HG03565 (cell line): ENCODE measurements at regions not wholly inside any gene's neighbourhood (a gene's known extent, or its start where the extent isn't known, plus 50 kb on each side); places are given as distances from the start of the nearest gene placed in this dataset.

ENCODE experiments used
- ATAC-seq: cut with Tn5 transposase; IDR thresholded peaks from one replicate; pipeline ENCODE4 v1.9.1; 2021; ENCODE audit warnings: mild to moderate bottlenecking, moderate library complexity; ENCODE audit not compliant: unreplicated experiment

DNA sequence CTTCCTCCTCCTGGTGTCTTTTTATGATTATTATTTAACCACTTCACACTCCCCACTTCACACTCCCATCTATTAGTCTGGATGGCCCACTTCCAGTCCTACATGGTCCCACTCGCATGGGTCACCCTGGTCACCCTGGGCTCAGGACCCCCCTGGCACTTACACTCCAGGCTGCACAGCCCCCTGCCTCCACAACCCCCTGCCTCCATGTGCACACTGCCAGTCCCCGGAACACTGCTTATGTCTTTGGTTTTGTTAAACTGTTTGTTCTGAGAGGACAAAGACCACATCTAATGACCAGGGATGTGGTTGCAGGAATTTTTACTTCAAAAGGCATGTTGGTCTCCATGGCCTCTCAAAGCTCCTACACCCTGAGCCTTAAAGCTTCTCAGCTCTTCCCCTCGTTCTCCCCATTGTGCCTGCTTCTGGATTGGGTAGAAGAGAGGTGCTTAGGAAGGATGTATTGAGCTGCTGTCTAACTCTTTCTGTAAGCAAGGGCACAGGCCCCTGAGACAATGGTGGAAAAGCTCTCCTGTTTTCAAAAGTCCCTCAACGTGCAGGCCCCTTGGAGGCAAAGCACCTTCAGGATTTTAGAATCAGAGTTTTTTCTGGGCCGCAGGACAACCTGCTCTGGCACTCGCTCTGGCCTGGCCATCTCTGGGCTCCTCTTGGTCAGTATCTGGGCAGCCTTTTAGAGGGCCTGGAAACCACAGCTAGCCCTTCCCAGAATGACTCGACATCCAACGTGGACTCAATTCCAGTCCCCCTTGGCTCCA lies 150.0 kb upstream of the HAAO start:
- ATAC-seq, result no peak

DNA sequence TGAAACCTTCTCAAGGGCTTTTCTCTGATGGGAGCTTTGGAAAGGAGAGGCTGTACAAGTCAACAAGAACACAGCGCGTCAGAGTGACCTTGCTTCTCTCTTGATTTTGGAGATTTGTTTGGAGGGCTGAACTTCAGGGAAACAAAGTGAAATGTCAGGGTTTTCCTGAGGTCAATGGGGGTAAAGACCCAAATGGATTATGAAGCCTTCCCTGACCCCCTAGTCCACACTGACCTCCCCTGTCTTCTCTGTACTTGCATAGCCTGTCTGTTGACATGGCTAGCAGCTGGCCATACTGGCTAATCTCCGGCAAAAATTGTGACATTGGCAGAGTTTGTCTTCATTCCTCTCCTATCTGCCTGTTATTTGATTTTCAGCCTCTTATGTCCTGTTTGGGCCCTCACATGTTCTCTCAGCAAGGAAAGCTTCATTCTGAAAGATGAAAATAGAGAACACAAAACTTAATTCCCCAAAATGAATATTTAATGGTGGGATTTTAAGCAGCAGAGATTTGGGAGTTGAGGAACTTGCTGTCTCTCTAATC lies 149.3 kb upstream of the HAAO start:
- no peak for ATAC-seq

DNA sequence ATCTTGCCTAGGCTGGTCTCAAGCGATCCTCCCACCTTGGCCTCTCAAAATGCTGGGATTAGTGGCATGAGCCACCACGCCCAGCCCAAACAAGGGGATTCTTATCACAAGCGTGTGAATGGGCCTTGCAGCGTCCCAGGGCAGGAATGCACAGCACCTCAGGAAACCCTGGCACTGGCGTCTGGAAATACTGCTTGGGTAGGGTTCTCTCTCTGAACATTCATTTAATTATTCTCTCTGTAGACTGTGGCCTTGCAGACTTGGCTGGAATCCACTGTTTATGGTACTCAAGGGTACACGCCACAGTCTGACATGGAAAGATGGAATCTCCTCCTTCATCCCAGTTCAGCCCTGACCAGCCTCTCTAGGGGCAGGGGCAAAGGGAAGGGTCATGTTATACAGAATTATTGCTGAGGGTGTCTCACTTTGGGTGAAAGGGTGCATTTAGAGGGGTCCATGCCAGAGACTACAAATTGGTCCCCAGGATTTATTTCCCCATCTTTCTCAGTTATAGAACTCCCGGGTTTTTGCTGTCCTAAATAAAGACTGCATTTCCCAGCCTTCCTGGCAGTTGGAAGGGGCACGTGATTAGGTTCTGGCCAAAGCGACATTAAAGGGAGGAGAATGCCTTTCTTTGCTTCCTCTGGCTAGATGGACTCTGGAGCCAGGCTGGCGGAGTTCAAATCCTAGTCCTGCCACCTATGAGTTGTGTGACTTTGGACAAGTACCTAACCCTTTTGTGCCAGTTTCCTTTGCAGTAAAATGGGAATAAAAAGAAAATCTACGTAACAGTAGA lies 147.2 kb upstream of the HAAO start:
- ATAC-seq, result no peak

DNA sequence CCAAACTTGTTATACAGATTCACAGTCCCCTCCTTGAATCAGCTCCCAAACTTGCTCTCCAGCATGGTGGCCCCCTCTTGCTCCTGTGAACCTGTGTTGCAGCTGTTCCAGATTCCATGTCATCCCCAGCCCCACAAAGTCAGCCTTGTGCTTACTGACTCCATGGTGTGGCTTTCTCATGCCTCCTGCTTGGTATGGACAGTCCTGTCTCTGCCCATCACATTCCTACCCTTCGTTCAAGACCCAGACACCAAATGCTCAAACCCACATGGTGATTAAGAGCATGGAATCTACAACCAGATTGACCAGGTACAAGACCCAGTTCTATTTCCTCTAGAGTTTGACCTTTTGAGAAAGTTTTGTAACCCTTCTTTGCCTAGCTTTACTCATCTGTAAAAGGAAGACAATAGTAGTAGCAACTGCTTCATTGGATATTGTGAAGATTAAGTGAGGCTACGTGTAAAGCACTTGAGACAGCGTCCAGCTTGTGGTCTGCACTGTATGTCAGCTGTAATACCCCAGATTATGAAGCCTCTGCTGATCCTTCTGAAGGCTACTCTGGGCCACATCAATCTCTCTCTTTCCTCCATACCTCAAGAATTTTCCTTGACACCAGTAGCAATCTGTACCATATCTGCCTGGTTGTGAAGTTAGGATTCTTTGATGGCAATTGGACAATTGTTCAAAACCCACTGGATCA lies 146.4 kb upstream of the HAAO start:
- ATAC-seq, result no peak

DNA sequence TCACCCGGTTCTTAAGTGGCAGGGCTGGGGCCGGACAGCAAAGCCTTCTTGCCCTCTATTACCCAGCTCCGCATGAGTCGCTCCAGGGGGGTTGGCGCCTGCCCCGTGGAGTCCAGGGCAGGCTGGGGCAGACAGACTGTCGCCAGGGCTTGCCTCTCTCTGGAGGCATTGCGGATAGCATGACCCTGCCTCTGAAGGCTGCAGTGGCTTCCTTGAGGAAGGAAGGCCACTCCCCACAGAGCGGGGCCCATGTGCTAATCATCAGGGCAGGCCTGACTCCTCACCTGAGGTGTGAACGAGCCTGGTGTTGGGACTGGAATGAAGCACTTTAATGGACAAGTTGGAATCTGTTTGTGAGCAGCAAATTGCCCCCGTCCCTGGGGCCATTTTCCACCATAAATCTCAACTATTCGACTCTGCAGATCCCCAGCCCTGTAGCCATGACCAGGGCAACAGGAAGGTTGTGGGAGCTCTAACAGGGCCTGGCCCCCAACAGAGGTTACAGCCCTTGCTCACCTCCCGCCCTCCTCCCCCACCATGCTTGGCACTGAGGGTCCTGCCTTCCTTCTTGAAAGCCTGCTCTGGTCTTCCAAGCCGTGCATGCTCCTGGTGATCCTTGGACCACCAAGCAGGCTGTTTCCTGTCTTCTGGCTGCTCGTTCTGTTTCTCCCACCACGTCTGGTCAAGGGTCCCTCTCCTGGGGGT lies 144.9 kb upstream of the HAAO start:
- ATAC-seq, result no peak

DNA sequence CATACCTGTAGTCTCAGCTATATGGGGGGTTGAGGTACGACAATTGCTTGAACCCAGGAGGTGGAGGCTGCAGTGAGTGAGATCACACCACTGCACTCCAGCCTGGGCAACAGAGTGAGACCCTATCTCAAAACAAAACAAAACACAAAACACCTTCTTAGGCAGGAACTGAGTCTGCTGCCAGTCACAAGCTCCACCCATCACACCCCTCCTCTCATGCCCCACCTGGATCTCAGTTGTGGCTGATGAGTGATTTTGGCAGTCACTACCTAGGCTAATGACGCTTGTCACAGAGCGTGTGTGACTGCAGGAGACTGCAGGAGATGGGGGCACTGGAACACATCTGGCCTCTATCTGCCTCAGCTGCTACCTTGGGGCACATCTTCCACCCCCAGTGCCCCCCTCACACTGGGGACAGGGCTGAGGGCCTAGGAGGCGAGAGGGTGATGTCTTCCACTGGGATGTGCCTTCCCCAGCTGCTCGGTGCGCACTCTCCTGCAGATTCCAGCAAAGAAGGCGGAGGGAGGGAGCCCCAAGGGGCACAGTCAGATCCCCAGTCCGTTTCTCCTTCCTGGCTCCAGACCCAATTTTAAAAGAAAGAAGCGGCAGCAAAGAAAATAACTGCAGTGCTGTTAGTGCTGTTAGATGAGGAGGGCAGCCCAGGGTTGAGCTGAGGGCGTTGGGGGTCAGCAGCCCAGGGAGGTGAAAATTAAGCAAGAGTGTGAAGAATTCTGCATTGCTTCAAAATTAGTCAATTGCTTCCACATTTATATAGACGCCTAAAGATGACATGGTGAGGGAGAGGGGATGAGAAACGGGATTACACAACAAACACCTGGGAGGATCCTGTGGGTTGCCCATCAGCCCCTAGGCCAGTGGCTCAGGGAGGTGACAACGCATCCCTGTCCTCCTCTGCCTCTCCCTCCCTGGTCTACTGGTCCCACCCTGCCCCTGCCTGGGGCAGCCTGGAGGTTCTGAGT lies 143.6 kb upstream of the HAAO start:
- ATAC-seq, result no peak

DNA sequence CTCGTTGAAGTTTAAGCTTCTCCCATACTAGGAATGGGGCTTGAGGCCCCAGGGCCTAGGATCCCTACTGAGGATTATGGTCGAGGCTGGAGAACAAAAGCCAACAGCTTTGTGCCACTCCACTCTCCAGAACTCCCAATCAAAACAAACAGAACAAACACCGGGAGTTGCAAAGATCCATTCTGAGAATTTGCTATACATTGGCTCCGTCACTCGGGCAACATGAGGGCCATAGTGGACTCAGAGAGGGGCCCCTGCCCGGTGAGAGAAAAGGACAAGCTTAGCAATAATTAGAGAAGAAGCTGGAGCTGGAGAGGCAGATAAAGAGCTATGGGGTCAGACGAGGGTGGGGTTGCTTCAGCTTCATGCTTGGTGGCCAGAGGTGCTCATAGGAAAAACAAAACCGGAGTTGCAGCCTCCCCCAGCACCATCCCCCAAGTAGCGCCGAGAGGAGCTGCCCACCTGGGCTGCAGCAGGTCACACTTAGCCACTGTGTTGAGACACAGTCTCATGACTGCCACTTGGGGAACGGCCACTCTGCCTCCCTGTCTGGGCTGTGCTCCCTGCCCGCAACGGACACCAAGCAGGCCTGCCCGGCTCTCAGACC lies 142.3 kb upstream of the HAAO start:
- ATAC-seq, result no peak

DNA sequence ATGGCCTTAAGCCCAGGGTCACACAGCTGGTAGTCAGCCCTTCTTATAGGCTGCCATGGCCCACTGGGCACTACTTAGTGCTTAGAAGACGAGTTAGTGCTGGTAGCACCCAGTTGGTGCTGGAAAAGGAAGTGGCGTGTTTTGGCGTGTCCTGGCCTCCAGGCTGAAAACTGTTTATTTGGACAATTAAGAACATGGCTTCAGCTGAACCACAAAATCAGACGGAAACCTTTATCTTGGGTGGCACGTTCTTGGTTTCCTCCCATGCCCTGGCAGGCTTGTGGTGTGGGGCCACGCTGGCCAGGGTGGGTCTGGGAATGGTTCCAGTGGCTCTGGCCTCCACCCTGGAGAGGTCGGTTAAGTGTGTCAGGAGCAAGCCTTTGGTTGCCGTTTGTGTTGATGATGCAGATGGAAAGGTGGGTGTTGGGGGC lies 141.5 kb upstream of the HAAO start:
- ATAC-seq, result no peak

DNA sequence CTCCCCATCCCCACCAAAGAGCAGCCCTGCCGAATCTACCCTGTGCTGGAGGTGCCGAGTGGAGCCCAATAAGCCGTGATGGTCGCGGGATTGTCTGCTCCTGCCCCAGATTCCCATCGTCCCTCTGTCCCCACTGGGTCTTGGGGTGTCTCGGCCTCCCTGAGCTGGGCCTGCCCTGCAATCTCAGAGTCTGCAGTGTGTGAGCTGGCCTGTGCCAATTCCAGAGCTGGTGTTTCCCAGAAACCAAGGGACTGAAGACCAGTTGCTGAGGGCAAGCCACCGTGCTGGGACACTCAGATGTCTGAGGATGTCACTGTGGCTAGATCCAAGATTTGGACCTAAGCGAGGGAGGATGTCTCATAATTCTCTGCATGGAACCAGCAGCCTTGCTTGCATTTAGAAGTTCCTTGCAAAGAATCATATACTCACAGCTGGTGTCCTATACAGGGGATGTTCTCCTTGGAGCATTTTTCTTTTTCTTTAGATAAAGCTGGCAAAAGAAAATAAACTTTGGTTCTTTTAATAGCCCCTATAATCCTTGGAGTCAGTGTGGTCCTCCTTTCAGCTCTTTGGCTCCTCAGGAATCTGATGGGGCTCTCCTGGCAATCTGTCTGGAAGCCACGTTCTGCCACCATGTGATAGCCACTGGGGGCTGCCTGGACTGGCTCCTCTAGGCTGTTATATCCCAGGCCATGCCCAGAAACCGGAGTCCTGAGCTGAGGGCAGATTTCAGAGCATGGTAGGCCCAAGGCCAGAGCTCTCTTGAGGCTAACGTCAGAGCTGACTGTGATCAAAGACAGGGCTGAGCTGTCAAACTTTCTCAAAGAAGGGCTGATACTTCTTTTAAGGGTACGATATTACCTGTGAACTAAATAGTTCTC lies 140.1 kb upstream of the HAAO start:
- no peak for ATAC-seq

DNA sequence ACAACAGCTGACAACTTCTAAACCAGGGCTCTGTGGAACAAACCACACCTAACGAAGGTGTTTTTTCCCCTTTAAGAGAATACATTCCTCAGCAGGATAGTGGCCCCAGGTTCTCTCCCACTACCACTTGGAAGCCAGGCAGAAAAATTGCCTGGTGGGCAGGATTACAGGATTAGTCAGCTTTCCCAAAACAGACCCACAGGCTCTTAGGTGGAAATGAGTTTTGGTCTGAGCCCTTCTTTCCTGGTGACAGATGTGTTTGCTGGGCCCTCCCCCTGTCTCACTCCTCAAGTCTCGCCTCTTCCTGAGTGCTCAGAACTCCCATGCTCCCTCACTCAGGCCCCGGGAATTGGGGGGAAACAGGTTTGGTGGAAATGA lies 139.4 kb upstream of the HAAO start:
- no peak for ATAC-seq

DNA sequence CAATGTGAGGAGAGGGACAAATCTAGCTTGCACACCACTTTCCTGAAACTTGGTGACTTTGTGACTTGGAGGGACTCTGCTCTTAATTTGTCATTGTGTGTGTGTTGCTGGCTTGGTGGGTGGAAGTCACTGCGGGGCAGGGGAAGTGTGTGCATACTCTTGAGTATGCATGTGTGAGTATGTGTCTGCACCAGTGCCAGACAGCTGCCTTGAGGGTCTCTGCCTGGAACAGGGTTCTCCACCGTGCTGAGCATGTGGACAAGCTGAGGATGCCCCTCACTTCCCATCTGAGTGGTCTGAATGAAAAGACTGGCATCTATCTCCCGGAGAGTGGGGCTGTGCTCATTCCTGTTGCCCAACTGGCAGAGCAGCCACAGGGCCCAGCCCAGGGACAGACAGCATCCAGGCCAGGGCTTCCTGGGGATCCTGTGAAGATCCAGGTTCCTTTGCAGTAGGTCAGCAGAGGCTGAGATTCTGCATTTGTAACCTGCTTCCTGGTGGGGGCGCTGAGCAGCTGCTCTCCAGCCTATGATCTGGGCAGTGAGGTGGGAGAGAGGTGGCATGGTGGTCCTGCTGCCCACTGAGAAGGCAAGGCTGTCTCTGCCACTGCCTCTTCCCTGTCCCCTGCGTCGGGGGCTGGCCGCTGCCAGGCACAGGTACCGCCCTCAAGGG lies 138.9 kb upstream of the HAAO start:
- ATAC-seq, result no peak

DNA sequence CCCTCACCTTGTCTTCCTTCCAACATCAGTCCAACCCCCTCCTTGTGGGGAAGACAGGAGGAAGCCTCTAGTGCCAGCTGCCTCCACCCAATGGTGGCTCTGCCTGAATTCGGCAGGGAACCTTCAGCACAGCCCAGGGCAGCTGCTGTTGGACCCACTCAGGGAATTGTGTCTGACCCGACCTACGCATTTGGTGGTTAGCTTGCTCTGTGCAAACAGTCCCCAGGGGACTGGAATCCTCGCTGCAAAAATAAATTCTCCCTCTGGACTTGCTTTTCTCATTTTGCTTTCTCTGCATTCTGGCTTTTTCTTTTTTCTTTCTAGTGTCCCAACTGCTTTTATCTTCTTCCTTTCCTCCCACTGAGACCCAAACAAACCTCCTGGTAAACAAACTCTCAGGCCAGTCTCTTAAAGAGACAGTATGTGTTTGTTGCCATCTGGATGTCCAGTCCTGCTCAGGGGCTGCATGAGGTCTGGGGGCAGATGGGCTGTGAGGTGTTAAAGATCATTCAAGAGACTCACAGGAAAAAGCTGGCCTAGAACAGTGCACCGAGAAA lies 137.7 kb upstream of the HAAO start:
- ATAC-seq, result no peak

DNA sequence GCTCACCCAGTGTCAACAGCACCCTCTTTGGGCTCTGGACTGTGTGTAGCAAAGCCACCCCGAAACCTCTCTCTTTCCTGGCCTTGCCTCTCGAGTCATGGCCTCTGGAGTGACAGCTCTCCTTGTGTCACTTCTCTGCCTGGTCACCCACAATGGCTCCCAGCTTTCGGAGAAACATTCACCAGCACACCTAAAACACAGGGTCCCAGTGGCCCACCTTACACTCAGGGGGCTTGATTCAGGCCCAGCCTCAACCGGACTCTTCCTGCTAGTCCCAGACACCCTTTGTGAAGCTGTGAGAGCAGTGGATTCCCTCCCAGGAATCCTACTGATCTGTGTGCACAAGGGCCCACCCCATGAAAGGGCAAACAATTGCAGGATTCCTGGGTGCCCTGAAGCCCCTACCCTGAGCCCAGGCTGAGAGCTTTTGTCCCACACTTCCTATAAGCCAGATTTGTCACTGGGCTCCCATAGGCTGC lies 137.2 kb upstream of the HAAO start:
- no peak for ATAC-seq

DNA sequence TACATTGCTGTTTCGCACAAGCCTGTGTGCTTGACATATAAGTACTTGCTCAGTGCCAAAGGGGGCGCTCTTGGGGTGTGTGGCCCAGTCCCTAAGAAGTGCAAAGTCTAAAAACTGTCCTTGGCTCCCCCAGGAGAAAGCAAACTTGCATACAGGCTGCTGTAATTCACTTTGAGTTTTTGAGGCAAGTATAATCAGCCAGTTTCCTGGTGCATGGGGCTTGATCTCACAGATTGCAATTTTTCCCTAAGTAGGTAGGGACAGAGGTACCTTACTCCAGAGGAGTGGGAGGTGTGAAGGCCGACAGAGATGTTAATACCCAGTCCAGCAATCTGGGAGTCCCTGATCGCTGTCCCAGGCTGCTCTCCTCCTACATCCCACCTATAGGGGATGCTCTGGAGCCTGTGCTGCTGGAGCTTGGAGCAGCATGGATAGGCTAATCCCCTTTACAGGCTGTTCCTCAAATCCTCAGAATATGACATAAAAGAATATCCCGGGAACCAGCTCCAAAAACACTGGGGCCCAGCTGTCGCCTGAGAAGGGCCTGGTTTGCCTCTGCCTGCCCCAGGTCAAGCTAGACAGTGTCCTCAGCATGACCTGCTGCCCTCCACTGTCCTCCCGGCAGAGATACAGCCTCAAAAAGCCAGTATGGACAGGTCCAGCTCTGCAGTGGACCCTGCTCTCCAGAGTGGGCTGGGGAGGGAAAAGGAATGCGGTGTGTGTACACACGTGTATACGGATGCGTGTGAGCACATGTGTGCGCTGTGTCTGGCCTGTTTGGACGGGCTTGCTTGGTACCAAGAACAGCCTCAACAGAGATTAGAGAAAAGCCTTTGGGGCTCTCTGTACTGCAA lies 136.5 kb upstream of the HAAO start:
- no peak for ATAC-seq

DNA sequence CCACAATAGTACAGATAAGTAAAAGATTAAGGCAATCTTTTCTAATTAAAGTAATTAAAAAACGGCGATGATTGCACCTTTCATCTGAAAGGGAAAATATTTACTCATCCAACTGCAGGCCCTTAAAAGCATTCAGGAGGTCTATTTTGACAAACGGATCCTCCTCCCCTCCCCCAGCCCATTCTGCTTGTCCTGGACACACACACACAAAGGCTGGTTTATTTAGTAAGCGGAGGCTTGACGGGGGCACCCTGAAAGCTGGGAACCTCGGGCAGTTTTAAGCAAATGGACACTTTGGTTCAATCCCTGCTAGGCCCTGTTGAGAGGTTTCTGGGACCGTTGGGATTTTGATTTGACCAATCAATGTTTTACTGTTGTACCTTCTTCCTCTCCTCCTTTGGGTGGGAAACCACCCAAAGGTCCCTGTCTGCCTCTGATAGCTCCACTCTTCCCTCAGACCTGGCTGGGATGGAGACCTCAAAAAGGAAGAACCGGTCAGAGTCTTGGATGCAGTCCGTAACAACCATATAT lies 135.8 kb upstream of the HAAO start:
- no peak for ATAC-seq
